WTC11 (cell line): ENCODE measurements at regions not wholly inside any gene's neighbourhood (a gene's known extent, or its start where the extent isn't known, plus 50 kb on each side); places are given as distances from the start of the nearest gene placed in this dataset.

Experiments used
- ATAC-seq: fragments of 200-7000 bp; cut with Tn5 transposase; 2 replicates; pipeline ENCODE4 v1.10.0; 2021; ENCODE audit warnings: mild to moderate bottlenecking, moderate library complexity
- CTCF ChIA-PET: fragments of 300-600 bp; sonication (Branson Sonifier 250); formaldehyde crosslinking; loops from one replicate; lab custom pipeline; 2021; ENCODE audit warnings: antibody characterized with exemption; lab: Charles Lee
- POLR2A ChIA-PET: fragments of 350-600 bp; sonication (Branson Sonifier 250); formaldehyde crosslinking; loops from one replicate; lab custom pipeline; 2021; ENCODE audit warnings: antibody characterized with exemption; lab: Charles Lee
- DNase-seq: peaks from one replicate; pipeline ENCODE4 v3.0.0; 2021; ENCODE audit warnings: low spot score
- H3K27ac Mint-ChIP-seq: 2 replicates; pipeline ENCODE4 v1.8.0; 2021; ENCODE audit warnings: mixed read lengths
- H3K27me3 Mint-ChIP-seq: 2 replicates; pipeline ENCODE4 v1.8.0; 2021; ENCODE audit warnings: low read depth, mild to moderate bottlenecking, moderate library complexity, mixed read lengths
- H3K36me3 Mint-ChIP-seq: 2 replicates; pipeline ENCODE4 v1.8.0; 2021; ENCODE audit warnings: mixed read lengths
- H3K4me1 Mint-ChIP-seq: 2 replicates; pipeline ENCODE4 v1.8.0; 2022; ENCODE audit warnings: mixed read lengths
- H3K4me3 Mint-ChIP-seq: 2 replicates; pipeline ENCODE4 v1.8.0; 2021; ENCODE audit warnings: mild to moderate bottlenecking, moderate library complexity, mixed read lengths
- H3K9me3 Mint-ChIP-seq: 2 replicates; pipeline ENCODE4 v1.8.0; 2021; ENCODE audit warnings: mixed read lengths
- ATF3 ChIP-seq: sonication (generic); formaldehyde crosslinking; conservative IDR thresholded peaks from 2 replicates; pipeline ENCODE4 v1.8.1; 2022; ENCODE audit warnings: mild to moderate bottlenecking, missing genetic modification reagents
- E2F1 ChIP-seq: sonication (generic); formaldehyde crosslinking; IDR thresholded peaks from 2 replicates; pipeline ENCODE4 v1.8.0; 2022; ENCODE audit warnings: mild to moderate bottlenecking, missing genetic modification reagents
- ERG ChIP-seq: fragments of 250-450 bp; sonication (Bioruptor Pico); IDR thresholded peaks from 2 replicates; pipeline ENCODE4 v1.8.0; 2021; ENCODE audit warnings: mild to moderate bottlenecking
- IRF1 ChIP-seq: sonication (generic); formaldehyde crosslinking; IDR thresholded peaks from 2 replicates; pipeline ENCODE4 v1.8.0; 2023; ENCODE audit warnings: missing genetic modification reagents
- IRF2 ChIP-seq: sonication (generic); formaldehyde crosslinking; IDR thresholded peaks from 2 replicates; pipeline ENCODE4 v1.8.0; 2022; ENCODE audit warnings: low read depth, missing genetic modification reagents, borderline replicate concordance
- JAZF1 ChIP-seq: fragments of 250-450 bp; sonication (Bioruptor Pico); IDR thresholded peaks from 2 replicates; pipeline ENCODE4 v1.9.0; 2021; ENCODE audit warnings: moderate library complexity, mild to moderate bottlenecking, inconsistent platforms
- MYBL2 ChIP-seq: sonication (generic); formaldehyde crosslinking; IDR thresholded peaks from 2 replicates; pipeline ENCODE4 v1.8.1; 2023; ENCODE audit warnings: mild to moderate bottlenecking, moderate library complexity, missing genetic modification reagents
- PREB ChIP-seq: sonication (generic); formaldehyde crosslinking; IDR thresholded peaks from 2 replicates; pipeline ENCODE4 v1.8.1; 2022; ENCODE audit warnings: mild to moderate bottlenecking, missing genetic modification reagents, moderate library complexity, borderline replicate concordance
- SMAD4 ChIP-seq: sonication (generic); formaldehyde crosslinking; IDR thresholded peaks from 2 replicates; pipeline ENCODE4 v1.8.0; 2022; ENCODE audit warnings: mild to moderate bottlenecking, missing genetic modification reagents
- SOX15 ChIP-seq: fragments of 250-450 bp; sonication (Bioruptor Pico); IDR thresholded peaks from 2 replicates; pipeline ENCODE4 v1.9.0; 2021; ENCODE audit warnings: mild to moderate bottlenecking
- ZNF263 ChIP-seq: sonication (generic); formaldehyde crosslinking; IDR thresholded peaks from 2 replicates; pipeline ENCODE4 v1.8.1; 2022; ENCODE audit warnings: low read depth, mild to moderate bottlenecking, moderate library complexity, missing genetic modification reagents
- ZNF281 ChIP-seq: sonication (generic); formaldehyde crosslinking; IDR thresholded peaks from 2 replicates; pipeline ENCODE4 v1.8.0; 2023; ENCODE audit warnings: mild to moderate bottlenecking, missing genetic modification reagents
- ZNF425 ChIP-seq: fragments of 250-450 bp; sonication (Bioruptor Pico); conservative IDR thresholded peaks from 2 replicates; pipeline ENCODE4 v1.9.0; 2021; ENCODE audit warnings: mild to moderate bottlenecking
- ZNF512 ChIP-seq: sonication (generic); formaldehyde crosslinking; IDR thresholded peaks from 2 replicates; pipeline ENCODE4 v1.8.1; 2022; ENCODE audit warnings: missing genetic modification reagents, borderline replicate concordance

- TF ChIP-seq ZNF281 (CRISPR knock-in tag) = no peak
- TF ChIP-seq IRF1 = no peak
- TF ChIP-seq JAZF1 = no peak
Observed at GRCh38 chr16:8517280-8517679, 73.0 kb downstream of the TMEM114 start (continued).

- TF ChIP-seq PREB (no peak), E2F1 (CRISPR knock-in tag) (no peak), MYBL2 (CRISPR knock-in tag) (no peak), SOX15 (CRISPR knock-in tag) (no peak), ERG (no peak), ZNF425 (CRISPR knock-in tag) (no peak), ZNF263 (CRISPR knock-in tag) (no peak), SMAD4 (no peak), IRF2 (CRISPR knock-in tag) (no peak), ZNF512 (no peak), ATF3 (CRISPR knock-in tag) (no peak)
- Mint-ChIP-seq H3K4me3 (no peak overlapping the region), H3K27ac (no peak overlapping the region), H3K27me3 (peaks cover 23% of the 10 kb centered on the region), H3K4me1 (no peaks in the 10 kb centered on the region), H3K36me3 (peaks cover 73% of the 10 kb centered on the region), H3K9me3 (peaks cover 88% of the 10 kb centered on the region)
- DNase-seq (no peak), ATAC-seq (no peak)
- ChIA-PET CTCF (no interaction called here), POLR2A (no interaction called here)
Observed at GRCh38 chr16:8516471-8516870, 73.8 kb downstream of the TMEM114 start.
